ENCODE measurements at regions not wholly inside any gene's neighbourhood (a gene's known extent, or its start where the extent isn't known, plus 50 kb on each side); places are given as distances from the start of the nearest gene placed in this dataset.

DNA sequence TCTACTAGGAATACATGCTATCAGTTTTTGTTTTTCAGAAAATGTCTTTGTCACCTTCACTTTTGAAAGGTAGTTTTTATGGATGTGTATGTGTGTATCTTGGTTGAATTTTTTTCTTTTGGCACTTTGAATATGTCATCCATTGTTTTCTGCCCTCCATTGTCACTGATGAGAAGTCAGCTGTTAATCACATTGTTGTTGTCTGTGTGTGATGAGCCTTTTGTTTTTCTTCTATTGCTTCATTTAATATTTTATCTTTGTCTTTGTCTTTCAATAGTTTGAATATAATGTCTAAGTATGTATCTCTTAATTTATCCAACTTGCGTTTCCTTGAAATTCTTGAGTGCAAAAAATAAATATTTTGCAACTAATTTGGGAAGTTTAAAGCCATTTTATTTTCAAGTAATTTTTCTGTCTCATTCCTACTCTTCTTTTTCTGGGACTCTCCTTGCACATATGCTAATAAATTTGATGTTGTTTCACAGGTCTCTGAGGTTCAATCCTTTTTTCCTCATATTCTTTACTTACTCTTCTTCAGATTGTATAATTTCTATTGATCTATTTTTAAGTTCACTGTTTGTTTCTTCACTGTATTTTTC is 546.9 kb upstream of the GHITM start:
- H3K14ac ChIP-seq (ENCODE audit: insufficient read length) = no peak overlapping the region
- FAIRE-seq (no peak), DNase-seq (ENCODE audit: low read depth in 1 of 2, low spot score in 2 of 2) (no peak)
- H2BK12ac ChIP-seq (ENCODE audit: low read depth, low read length) = no peak overlapping the region
- TF ChIP-seq EZH2 (IDR thresholded peaks at IDR 0.05; ENCODE audit: low read depth, low read length, severe bottlenecking) = no peak
- TF ChIP-seq CTBP2 (IDR thresholded peaks at IDR 0.05; ENCODE audit: borderline replicate concordance, insufficient read depth, insufficient read length, low read length) = no peak
- no peak for TF ChIP-seq MAX (IDR thresholded peaks at IDR 0.05)
- TF ChIP-seq MAFK (IDR thresholded peaks at IDR 0.05; ENCODE audit: low read depth, low read length) = no peak
- no peak for TF ChIP-seq SUZ12 (IDR thresholded peaks at IDR 0.05; ENCODE audit: low read length)
- TF ChIP-seq, protein P1, sequence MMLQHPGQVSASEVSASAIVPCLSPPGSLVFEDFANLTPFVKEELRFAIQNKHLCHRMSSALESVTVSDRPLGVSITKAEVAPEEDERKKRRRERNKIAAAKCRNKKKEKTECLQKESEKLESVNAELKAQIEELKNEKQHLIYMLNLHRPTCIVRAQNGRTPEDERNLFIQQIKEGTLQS (IDR thresholded peaks at IDR 0.05; ENCODE audit: insufficient read depth, low read depth, low read length) = no peak
- no peak overlapping the region for H3K18ac ChIP-seq (ENCODE audit: extremely low read depth, low read length)
- H3K9me3 ChIP-seq (ENCODE audit: insufficient read depth in 2 of 2, low read depth in 1 of 2, low read length in 1 of 2) = peaks cover 3 to 9% of the 10 kb centered on the region in 2 experiments; a peak in 1 of 4 replicates
- H3K27me3 ChIP-seq (replicated peaks in 1 of 4; ENCODE audit: control insufficient read depth in 3 of 4, extremely low read depth in 1 of 4, insufficient read depth in 3 of 4, low read length in 3 of 4) = peaks cover 0 to 1% (median 0%) of the 10 kb centered on the region in 4 experiments; a peak in 1 of 7 replicates
- no peak overlapping the region for H2BK120ac ChIP-seq (replicated peaks; ENCODE audit: low read depth, low read length)
- no peak overlapping the region for H3K56ac ChIP-seq (replicated peaks; ENCODE audit: insufficient read length, low read depth, low read length)
- H3K23ac ChIP-seq (ENCODE audit: insufficient read length) = no peak overlapping the region
- no peaks in the 10 kb centered on the region for H3K4me1 ChIP-seq (replicated peaks in 1 of 4; ENCODE audit: control insufficient read depth in 3 of 4, insufficient read depth in 4 of 4, low read length in 3 of 4)
- ChIA-PET POLR2A (ENCODE audit: partially characterized antibody) (no interaction called here), CTCF (ENCODE audit: partially characterized antibody) (no interaction called here)
- no peak overlapping the region for H4K91ac ChIP-seq (replicated peaks; ENCODE audit: insufficient read length, low read length)
- no peak overlapping the region for H2BK5ac ChIP-seq (ENCODE audit: low read depth, low read length)
- H3K9ac ChIP-seq (replicated peaks in 1 of 4; ENCODE audit: extremely low read depth in 1 of 4, low read depth in 3 of 4, low read length in 3 of 4) = no peak overlapping the region
- no peak overlapping the region for H2AK5ac ChIP-seq (ENCODE audit: low read depth, low read length)
- no peak overlapping the region for H2BK20ac ChIP-seq (ENCODE audit: low read length)
- H2BK15ac ChIP-seq (ENCODE audit: low read length) = no peak overlapping the region
- WGBS, 2 experiments (ENCODE audit: extremely low coverage in 1 of 2, insufficient coverage in 1 of 2, insufficient read length in 1 of 2, insufficient replicate concordance in 2 of 2, low coverage in 1 of 2, low lambda C conversion rate in 2 of 2, missing lambda C conversion rate in 1 of 2) = 95% methylated on average over 1 of the region's 1 CpG; no CpG with 5 or more reads in 1 of the 2 experiments
- no peak overlapping the region for H3K27ac ChIP-seq (ENCODE audit: low read depth, low read length)
- no peak overlapping the region for H4K5ac ChIP-seq (ENCODE audit: insufficient read length, low read depth, low read length)
- H3K4me3 ChIP-seq (ENCODE audit: extremely low read depth in 1 of 4, insufficient read depth in 2 of 4, low read depth in 3 of 4, low read length in 4 of 4) = no peak overlapping the region
- H4K20me1 ChIP-seq (replicated peaks in 1 of 2; ENCODE audit: control insufficient read depth in 1 of 2, insufficient read depth in 2 of 2, low read length in 2 of 2) = no peaks in the 10 kb centered on the region
- no peaks in the 10 kb centered on the region for H3K23me2 ChIP-seq (ENCODE audit: low read depth, low read length)
- no peak overlapping the region for H3K4me2 ChIP-seq (ENCODE audit: insufficient read depth in 1 of 2, low read depth in 2 of 2, low read length in 2 of 2)
- H3K79me2 ChIP-seq (ENCODE audit: control insufficient read depth in 1 of 2, insufficient read depth in 2 of 2, low read length in 2 of 2) = no peaks in the 10 kb centered on the region
- no peak overlapping the region for H3K4ac ChIP-seq (replicated peaks; ENCODE audit: insufficient read length, low read depth, low read length)
- H2AFZ ChIP-seq (ENCODE audit: low read length) = no peak overlapping the region
- no peaks in the 10 kb centered on the region for H3K79me1 ChIP-seq (ENCODE audit: low read depth, low read length)
- H4K8ac ChIP-seq (ENCODE audit: extremely low read depth, insufficient read depth, low read length) = no peak overlapping the region
- no peaks in the 10 kb centered on the region; a peak in 1 of 8 replicates for H3K36me3 ChIP-seq (ENCODE audit: control insufficient read depth in 2 of 4, insufficient read depth in 4 of 4, low read length in 3 of 4)
